ENCODE measurements at regions not wholly inside any gene's neighbourhood (a gene's known extent, or its start where the extent isn't known, plus 50 kb on each side); places are given as distances from the start of the nearest gene placed in this dataset.
A peak's percentile ranks its signal among the peaks of the same experiment; 100 is the strongest.

DNA sequence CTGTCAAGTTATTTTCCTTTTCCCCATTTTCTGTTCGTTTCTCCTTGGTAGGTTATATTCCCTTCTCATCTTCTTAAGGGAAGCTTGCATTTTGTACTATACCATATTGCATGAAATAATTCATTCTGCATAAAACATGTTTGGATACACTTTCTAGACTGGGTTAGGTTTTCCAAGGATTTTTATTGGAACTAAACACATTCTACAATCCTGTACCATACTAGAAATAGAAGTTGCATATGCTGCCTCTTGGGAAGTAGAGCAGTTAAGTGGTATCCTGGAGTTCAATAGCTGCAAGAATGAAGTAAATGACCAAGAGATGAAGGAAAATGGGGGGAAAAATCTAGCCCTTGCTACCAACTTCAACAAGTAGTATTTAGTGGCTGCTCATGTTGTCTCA, 393.7 kb upstream of the SLIT2 start:
- TF ChIP-seq, protein P1, sequence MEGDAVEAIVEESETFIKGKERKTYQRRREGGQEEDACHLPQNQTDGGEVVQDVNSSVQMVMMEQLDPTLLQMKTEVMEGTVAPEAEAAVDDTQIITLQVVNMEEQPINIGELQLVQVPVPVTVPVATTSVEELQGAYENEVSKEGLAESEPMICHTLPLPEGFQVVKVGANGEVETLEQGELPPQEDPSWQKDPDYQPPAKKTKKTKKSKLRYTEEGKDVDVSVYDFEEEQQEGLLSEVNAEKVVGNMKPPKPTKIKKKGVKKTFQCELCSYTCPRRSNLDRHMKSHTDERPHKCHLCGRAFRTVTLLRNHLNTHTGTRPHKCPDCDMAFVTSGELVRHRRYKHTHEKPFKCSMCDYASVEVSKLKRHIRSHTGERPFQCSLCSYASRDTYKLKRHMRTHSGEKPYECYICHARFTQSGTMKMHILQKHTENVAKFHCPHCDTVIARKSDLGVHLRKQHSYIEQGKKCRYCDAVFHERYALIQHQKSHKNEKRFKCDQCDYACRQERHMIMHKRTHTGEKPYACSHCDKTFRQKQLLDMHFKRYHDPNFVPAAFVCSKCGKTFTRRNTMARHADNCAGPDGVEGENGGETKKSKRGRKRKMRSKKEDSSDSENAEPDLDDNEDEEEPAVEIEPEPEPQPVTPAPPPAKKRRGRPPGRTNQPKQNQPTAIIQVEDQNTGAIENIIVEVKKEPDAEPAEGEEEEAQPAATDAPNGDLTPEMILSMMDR (conservative IDR thresholded peaks at IDR 0.05; ENCODE audit: low read length) = no peak
- DNase-seq (ENCODE audit: low read depth) = no peak

DNA sequence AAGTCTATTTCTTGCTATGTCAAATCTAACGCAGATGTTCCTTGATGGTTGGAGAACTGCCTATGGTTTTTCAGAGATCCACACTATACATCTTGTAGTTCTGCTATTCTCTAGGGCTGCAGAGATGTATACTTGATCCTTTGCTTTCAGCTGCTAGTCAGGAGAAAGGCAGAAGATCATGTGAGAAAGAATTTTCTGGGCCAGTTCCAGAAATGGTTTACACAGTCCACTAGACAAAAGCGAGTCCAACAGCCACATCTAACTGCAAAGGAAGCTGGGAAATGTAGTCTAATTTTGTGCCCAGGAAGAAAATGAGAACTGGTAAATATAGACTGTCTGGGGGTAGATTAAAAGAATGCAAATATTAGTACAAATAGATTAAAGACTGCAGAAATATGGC, 394.3 kb upstream of the SLIT2 start:
- no peak overlapping the region for H3K4me3 ChIP-seq (ENCODE audit: low read length)
- DNase-seq (ENCODE audit: low read depth) = no peak
- TF ChIP-seq, protein P1 (conservative IDR thresholded peaks at IDR 0.05; ENCODE audit: low read length) = no peak

More for the DNA sequence above, 393.7 kb upstream of the SLIT2 start:
- H3K4me3 ChIP-seq (ENCODE audit: low read length) = no peak overlapping the region

DNA sequence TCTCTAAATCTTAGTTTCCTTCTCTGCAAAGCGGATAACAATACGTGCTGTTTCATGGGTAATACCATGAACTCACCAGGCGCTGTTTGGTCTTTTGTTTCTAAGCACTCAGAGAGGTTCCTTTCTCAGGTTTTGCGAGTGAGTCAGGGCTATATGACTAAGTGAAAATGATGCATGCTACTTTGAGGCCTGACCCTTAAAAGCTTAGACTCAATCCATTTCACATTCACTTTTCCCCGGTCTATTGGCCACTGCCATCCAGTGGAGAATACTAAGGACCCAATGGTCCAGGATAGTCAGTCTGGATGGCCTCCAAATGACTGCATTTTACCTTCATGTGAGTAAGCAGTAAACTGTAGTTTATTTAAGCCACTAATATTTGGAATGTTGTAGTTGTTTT, 400.8 kb upstream of the SLIT2 start:
- TF ChIP-seq, protein P1 (conservative IDR thresholded peaks at IDR 0.05; ENCODE audit: low read length) = no peak
- DNase-seq (ENCODE audit: low read depth) = peak; percentile 28
- H3K4me3 ChIP-seq (ENCODE audit: low read length) = no peak overlapping the region

DNA sequence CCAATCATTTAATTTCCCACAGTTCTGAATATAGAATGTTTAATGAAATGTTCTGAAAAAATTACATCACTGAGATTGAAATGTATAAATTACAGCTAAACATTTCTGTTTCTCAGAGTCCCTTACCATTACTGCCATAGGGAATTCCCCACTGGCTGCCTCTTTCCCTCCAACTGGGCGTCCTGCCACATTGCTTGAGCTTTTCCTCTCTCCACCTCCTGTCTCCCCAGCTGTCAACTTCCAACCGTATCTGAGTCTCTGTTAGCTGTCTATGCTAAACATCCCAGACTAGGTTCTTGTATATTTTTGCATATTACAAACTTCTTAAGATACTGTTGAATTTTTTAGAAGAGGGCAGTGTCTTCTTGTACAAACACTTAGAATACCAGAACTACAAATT, 407.3 kb upstream of the SLIT2 start:
- TF ChIP-seq, protein P1 (conservative IDR thresholded peaks at IDR 0.05; ENCODE audit: low read length) = no peak
- DNase-seq (ENCODE audit: low read depth) = peak; percentile 8

DNA sequence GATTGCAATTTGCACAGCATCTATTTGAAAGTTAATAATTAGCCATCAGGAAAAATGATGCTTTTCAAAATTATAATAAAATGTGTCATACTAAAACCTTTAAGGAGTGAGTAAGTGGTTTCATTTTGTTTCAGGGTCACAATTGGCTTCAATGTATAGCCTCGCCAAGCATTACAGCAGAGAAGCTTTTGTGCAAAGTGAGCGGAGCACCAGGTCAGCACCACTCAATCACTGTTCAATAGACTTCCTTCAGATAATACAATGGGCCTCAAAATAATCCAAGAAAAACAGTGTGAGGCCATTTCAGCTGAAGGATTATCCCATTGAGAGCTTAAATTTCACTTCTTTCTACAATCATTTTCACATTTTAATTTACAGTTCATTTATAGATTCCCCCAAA, 409.2 kb upstream of the SLIT2 start:
- H3K4me3 ChIP-seq (ENCODE audit: low read length) = no peak overlapping the region
- TF ChIP-seq, protein P1 (conservative IDR thresholded peaks at IDR 0.05; ENCODE audit: low read length) = no peak
- DNase-seq (ENCODE audit: low read depth) = no peak

More for the DNA sequence above, 407.3 kb upstream of the SLIT2 start:
- no peak overlapping the region for H3K4me3 ChIP-seq (ENCODE audit: low read length)

DNA sequence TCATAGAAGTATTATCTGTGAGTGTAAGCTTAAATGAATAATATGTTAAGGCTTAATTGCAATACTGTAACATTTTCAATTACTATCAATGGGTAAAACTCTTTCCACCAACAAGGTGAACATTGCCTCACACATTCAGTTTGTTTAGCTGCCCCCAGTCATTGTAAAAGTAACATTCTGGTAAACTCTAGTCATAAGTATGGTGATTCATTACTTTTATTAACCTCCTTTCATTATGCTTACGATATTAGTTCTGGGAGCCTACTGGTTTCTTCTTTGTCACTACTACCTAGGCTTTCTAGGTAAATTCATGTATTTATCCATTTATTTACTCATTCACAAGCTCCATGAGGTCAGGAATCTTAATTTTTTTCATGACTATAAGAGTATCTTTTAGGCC, 412.8 kb upstream of the SLIT2 start:
- TF ChIP-seq, protein P1 (conservative IDR thresholded peaks at IDR 0.05; ENCODE audit: low read length) = no peak
- no peak overlapping the region for H3K4me3 ChIP-seq (ENCODE audit: low read length)
- no peak for DNase-seq (ENCODE audit: low read depth)

DNA sequence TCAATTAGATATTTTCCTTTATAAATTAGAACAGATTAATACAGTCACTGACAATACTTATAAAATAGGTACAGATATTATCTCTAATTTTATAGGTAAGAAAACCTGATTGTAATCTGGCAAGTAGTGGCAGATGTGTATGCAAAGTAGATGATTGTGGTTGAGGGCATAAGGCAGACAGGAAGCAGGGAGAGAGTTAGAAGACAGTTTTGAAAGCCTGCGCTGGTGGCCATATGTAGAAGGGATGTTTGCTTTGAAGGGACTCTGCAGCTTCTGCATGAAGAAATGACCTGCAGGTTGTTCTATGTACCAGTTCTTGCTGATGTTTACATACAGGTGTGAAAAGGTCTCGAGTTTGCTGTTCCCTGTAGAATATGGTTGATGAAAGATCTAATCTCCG, 416.3 kb upstream of the SLIT2 start:
- H3K4me3 ChIP-seq (ENCODE audit: low read length) = no peak overlapping the region
- no peak for DNase-seq (ENCODE audit: low read depth)
- TF ChIP-seq, protein P1 (conservative IDR thresholded peaks at IDR 0.05; ENCODE audit: low read length) = no peak
